ENCODE measurements at regions not wholly inside any gene's neighbourhood (a gene's known extent, or its start where the extent isn't known, plus 50 kb on each side); places are given as distances from the start of the nearest gene placed in this dataset.

DNA sequence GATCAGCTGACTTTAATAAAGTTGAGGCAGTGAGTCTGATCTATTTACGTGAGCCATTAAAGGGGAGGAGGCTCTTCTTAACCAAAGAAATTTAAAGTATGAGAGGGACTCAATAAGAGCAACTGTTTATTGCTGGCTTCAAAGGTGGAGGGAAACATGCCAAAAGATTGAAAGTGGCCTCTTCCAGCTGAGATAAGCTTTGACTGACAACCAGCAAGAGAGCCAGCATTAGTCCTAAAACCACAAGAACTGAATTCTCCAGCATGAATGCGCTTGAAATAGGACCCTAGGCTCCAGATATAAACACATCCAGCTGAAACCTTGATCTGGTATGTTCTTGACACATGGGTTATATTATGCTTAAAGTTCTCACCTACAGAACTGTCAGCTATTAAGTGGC, 123.1 kb upstream of the GJE1 start:
- Histone ChIP-seq H3K4me3 (no peak overlapping the region), H3K27ac (no peak overlapping the region)
- no peak for DNase-seq (ENCODE audit: low spot score)
- TF ChIP-seq, protein P1, sequence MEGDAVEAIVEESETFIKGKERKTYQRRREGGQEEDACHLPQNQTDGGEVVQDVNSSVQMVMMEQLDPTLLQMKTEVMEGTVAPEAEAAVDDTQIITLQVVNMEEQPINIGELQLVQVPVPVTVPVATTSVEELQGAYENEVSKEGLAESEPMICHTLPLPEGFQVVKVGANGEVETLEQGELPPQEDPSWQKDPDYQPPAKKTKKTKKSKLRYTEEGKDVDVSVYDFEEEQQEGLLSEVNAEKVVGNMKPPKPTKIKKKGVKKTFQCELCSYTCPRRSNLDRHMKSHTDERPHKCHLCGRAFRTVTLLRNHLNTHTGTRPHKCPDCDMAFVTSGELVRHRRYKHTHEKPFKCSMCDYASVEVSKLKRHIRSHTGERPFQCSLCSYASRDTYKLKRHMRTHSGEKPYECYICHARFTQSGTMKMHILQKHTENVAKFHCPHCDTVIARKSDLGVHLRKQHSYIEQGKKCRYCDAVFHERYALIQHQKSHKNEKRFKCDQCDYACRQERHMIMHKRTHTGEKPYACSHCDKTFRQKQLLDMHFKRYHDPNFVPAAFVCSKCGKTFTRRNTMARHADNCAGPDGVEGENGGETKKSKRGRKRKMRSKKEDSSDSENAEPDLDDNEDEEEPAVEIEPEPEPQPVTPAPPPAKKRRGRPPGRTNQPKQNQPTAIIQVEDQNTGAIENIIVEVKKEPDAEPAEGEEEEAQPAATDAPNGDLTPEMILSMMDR (IDR thresholded peaks at IDR 0.05): no peak

DNA sequence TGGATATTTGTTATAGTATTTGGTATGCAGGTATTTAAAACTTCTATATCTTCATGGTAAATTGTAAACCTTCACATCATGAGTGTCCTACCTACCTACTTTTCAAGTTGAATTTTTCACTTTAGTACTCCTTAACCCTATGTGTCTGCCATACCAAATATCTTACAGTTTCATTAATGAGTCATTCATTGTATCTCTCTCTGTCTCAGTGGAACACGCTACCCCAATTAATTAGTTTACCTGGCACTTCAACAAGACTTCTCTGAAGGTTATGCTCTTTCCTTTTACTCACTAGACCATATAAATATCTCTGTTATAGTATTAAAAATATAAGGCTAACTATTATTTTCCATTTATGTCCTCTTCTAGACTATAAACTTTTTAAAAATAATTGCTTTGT, 123.9 kb upstream of the GJE1 start:
- Histone ChIP-seq H3K27ac (no peak overlapping the region), H3K4me3 (no peak overlapping the region)
- DNase-seq (ENCODE audit: low spot score): no peak
- TF ChIP-seq, protein P1 (IDR thresholded peaks at IDR 0.05): no peak

DNA sequence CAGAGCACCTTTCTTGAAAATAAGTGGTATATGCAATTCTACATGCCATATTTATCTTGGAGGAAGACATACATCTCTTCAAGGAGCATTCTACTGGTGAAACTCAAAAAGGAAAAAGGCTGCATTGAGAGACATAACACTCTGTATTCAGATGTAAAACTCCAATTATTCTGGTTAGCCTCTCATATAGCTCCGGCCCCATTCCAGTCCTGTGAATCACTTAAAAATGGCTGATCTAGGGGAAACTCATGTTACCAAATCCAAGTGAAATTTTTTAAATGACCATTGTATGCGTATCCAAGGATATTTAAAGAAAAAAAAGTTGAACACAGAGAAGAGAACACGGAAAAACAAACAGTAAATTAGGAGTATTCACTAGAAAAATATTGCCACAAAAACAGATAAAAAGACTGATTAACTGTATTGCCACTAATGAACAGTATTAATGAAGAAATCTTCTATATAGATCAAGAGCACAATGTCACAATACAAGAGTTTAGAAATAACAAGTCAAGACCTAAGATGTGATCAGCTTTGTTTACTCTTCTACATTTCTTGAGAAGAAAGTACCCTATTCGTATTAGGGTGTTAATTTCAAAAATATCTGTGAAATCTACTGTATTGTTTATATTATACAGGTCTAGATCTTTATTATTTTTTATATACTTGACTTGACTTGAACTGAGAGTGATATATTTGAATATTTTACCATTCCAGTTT, 124.5 kb upstream of the GJE1 start:
- DNase-seq (ENCODE audit: low spot score): no peak
- TF ChIP-seq, protein P1 (IDR thresholded peaks at IDR 0.05): no peak
- Histone ChIP-seq H3K27ac (no peak overlapping the region), H3K4me3 (no peak overlapping the region)

DNA sequence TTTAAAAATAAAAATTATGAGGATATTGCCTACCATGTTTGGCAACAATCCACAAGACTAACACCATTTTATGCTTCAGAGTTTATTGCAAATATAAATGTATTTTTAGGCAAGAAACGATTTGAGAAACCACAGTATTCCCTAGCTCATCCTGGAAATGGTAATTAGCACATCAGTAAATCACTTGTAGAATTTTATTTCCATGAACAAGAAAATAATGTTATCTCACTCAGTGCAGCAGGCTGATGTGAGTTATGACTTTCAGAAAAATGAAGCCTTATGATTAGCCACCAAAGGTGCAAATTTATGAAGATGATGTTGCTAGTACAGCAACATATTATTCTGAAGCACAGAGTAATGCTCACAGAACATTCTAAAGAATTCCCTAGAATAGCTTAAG, 127.7 kb upstream of the GJE1 start:
- TF ChIP-seq, protein P1 (IDR thresholded peaks at IDR 0.05): no peak
- Histone ChIP-seq H3K4me3 (no peak overlapping the region), H3K27ac (no peak overlapping the region)
- no peak for DNase-seq (ENCODE audit: low spot score)

DNA sequence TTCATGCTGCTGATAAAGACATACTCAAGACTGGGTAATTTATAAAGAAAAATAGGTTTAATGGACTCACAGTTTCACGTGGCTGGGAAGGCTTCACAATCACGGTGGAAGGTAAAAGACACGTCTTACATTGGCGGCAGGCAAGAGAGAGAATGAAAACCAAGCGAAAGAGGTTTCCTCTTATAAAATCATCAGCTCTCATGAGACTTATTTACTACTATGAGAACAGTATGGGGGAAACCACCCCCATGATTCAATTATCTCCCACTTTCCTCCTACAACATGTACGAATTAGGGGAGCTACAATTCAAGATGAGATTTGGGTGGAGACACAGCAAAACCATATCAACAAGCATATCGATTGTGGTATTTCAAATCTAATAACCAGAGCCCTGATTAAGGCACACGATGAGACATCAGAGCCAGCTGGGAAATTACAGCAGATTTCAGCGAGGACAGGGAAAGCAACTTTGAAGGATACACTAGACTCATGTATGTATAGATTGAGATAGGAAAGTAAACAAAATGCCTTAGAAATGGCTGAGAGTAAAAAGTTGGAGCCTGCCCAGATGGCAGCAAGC, 129.8 kb upstream of the GJE1 start:
- Histone ChIP-seq H3K4me3 (no peak overlapping the region), H3K27ac (no peak overlapping the region)
- no peak for DNase-seq (ENCODE audit: low spot score)
- TF ChIP-seq, protein P1 (IDR thresholded peaks at IDR 0.05): no peak

DNA sequence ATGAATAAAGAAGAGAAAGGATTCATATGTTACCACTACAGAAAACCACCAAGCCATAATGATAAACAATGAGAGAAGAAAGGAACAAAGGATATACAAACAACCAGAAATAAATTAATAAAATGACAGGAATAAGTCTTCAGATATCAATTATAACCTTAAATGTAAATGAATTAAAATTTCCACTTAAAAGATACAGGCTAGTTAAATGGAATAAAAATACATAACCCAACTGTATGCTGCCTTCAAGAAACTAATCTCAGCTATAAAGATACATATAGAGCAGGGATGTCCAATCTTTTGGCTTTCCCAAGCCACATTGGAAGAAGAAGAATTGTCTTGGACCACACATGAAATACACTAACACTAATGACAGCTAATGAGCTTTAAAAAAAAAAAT, 135.9 kb upstream of the GJE1 start:
- Histone ChIP-seq H3K4me3 (no peak overlapping the region), H3K27ac (no peak overlapping the region)
- no peak for DNase-seq (ENCODE audit: low spot score)
- TF ChIP-seq, protein P1 (IDR thresholded peaks at IDR 0.05): no peak

DNA sequence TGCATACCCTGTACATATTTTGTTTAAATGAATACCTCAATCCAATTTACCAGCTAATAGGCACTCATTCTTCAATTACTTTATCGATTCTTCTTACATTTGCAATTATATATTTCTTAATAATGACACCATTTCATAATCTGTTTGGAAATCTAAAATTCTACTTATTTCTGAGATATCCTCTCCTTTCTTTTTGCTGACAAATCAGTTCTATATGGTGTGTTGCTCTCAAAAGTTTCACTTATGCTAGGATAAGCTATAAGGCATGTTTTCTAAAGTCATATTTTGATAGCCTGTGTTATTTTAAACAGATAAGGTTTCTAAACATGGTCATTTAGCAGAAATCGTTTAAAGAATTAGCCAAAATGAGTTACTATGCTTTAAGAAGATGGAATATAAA, 140.6 kb upstream of the GJE1 start:
- H3K4me3 ChIP-seq: no peak overlapping the region

More for the DNA sequence above, 140.6 kb upstream of the GJE1 start:
- TF ChIP-seq, protein P1 (IDR thresholded peaks at IDR 0.05): no peak
- no peak overlapping the region for H3K27ac ChIP-seq
- DNase-seq (ENCODE audit: low spot score): no peak

Data from coronary artery (tissue), 2 donors.